A673 (cell line): ENCODE measurements at regions not wholly inside any gene's neighbourhood (a gene's known extent, or its start where the extent isn't known, plus 50 kb on each side); places are given as distances from the start of the nearest gene placed in this dataset.
"Not testable (repeated sequence)": the region's sequence is repeated elsewhere in the genome, so short reads cannot be mapped to it uniquely, and the experiment has no call there.

Experiments used
- EZH2 ChIP-seq: fragments of 200-600 bp; sonication (generic); IDR thresholded peaks from 2 replicates; pipeline ENCODE4 v1.6.1; 2017; ENCODE audit warnings: borderline replicate concordance, low read depth, mild to moderate bottlenecking, mixed read lengths, antibody characterized with exemption, low read length; ENCODE audit not compliant: poor library complexity, severe bottlenecking
- TF ChIP-seq, protein P1 (sequence below): fragments of 300-800, 200-600 bp; sonication (generic); conservative IDR thresholded peaks from 2 replicates; pipeline ENCODE4 v1.5.1; 2017; ENCODE audit warnings: low read depth, mild to moderate bottlenecking, antibody characterized with exemption, low read length, moderate library complexity, mixed read lengths

- TF ChIP-seq, protein P1, sequence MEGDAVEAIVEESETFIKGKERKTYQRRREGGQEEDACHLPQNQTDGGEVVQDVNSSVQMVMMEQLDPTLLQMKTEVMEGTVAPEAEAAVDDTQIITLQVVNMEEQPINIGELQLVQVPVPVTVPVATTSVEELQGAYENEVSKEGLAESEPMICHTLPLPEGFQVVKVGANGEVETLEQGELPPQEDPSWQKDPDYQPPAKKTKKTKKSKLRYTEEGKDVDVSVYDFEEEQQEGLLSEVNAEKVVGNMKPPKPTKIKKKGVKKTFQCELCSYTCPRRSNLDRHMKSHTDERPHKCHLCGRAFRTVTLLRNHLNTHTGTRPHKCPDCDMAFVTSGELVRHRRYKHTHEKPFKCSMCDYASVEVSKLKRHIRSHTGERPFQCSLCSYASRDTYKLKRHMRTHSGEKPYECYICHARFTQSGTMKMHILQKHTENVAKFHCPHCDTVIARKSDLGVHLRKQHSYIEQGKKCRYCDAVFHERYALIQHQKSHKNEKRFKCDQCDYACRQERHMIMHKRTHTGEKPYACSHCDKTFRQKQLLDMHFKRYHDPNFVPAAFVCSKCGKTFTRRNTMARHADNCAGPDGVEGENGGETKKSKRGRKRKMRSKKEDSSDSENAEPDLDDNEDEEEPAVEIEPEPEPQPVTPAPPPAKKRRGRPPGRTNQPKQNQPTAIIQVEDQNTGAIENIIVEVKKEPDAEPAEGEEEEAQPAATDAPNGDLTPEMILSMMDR: not testable (repeated sequence)
- not testable (repeated sequence) for TF ChIP-seq EZH2
These were observed 133.2 kb upstream of the LRRC61 start for GRCh38 chr7:150189963-150190362.
